ENCODE measurements at regions not wholly inside any gene's neighbourhood (a gene's known extent, or its start where the extent isn't known, plus 50 kb on each side); places are given as distances from the start of the nearest gene placed in this dataset.

DNA sequence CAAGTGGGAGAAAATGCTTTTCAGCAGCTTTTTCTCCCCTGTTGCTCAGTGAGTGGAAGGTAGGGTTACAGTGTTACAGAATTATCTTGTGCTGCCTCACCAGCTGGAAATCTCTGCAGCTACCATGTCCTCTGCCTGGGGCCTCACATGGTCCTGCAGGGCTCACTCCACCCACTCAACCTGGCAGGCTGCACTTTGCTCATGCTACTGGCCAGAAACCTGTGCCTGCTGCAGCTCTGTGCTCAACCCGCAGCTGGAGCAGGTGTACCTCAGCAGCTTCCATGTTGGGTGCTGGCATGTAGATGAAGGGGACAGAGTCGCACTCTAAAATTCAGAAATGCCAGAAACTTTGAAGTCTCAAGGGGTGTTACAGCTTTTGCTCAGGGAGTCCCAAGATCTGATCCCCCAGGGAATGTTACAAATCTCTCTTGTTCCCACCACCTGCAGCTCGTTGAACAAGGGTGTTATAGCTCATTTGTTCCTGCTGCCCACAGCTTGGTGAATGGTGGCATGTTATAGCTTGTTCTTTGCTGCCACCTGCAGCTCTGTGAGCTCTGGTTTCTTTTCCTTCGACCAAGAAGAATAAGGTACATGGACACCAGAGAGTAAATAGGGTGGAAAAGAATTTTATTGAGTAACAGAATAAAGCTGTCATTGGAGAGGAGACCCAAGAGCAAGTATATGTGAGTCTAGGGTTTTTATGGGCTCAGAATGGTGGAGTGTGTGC is 845.8 kb downstream of the TECRL start:
- DNase-seq = no peak
- Histone ChIP-seq H3K4me3 (no peak overlapping the region), H3K27me3 (no peaks in the 10 kb centered on the region), H3K27ac (no peak overlapping the region), H3K4me1 (no peaks in the 10 kb centered on the region), H3K9me3 (no peaks in the 10 kb centered on the region), H3K36me3 (no peaks in the 10 kb centered on the region)
- TF ChIP-seq, protein P1, sequence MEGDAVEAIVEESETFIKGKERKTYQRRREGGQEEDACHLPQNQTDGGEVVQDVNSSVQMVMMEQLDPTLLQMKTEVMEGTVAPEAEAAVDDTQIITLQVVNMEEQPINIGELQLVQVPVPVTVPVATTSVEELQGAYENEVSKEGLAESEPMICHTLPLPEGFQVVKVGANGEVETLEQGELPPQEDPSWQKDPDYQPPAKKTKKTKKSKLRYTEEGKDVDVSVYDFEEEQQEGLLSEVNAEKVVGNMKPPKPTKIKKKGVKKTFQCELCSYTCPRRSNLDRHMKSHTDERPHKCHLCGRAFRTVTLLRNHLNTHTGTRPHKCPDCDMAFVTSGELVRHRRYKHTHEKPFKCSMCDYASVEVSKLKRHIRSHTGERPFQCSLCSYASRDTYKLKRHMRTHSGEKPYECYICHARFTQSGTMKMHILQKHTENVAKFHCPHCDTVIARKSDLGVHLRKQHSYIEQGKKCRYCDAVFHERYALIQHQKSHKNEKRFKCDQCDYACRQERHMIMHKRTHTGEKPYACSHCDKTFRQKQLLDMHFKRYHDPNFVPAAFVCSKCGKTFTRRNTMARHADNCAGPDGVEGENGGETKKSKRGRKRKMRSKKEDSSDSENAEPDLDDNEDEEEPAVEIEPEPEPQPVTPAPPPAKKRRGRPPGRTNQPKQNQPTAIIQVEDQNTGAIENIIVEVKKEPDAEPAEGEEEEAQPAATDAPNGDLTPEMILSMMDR (IDR thresholded peaks at IDR 0.05) = no peak
- no peak for TF ChIP-seq POLR2A (IDR thresholded peaks at IDR 0.05)
- intact Hi-C loops (cut with DNase I; ENCODE audit: low total_unique reads) = no loop called here

DNA sequence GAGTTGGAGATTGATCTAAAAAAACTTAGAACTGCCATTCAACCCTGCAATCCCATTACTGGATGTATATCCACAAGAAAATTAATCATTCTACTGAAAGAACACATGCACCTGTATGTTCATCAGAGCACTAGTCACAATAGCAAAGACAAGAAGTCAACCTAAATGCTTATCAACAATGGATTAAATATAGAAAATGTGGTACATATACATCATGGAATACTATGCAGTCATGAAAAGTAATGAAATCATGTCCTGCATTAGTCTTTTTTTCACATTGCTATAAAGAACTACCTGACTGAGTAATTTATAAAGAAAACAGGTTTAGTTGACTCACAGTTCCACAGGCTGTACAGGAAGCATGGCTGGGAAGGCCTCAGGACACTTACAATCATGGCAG is 850.5 kb downstream of the TECRL start:
- H3K36me3 ChIP-seq = no peaks in the 10 kb centered on the region
- H3K9me3 ChIP-seq = no peaks in the 10 kb centered on the region
- TF ChIP-seq POLR2A (IDR thresholded peaks at IDR 0.05) = no peak
- TF ChIP-seq, protein P1 (IDR thresholded peaks at IDR 0.05) = no peak
- no peak overlapping the region for H3K4me3 ChIP-seq
- H3K27ac ChIP-seq = no peak overlapping the region
- intact Hi-C loops (cut with DNase I; ENCODE audit: low total_unique reads) = no loop called here
- no peaks in the 10 kb centered on the region for H3K4me1 ChIP-seq
- no peak for DNase-seq
- H3K27me3 ChIP-seq = no peaks in the 10 kb centered on the region

DNA sequence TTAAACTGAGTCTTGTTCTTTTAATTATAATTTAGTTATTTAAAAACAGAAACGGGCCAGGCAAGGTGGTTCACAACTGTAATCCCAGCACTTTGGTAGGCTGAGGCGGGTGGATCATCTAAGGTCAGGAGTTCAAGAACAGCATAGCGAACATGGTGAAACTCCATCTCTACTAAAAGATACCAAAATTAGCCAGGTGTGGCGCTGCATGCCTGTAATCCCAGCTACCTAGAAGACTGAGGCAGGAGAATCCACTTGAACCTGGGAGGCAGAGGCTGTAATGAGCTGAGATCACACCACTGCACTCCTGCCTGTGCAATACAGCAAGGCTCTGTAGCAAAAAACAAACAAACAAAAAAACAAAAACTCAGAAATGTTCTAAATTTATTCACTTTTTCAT is 852.9 kb downstream of the TECRL start:
- no peak for DNase-seq
- H3K4me3 ChIP-seq = no peak overlapping the region
- TF ChIP-seq, protein P1 (IDR thresholded peaks at IDR 0.05) = no peak
- no peak for TF ChIP-seq POLR2A (IDR thresholded peaks at IDR 0.05)
- H3K36me3 ChIP-seq = no peaks in the 10 kb centered on the region
- no peaks in the 10 kb centered on the region for H3K4me1 ChIP-seq
- H3K27ac ChIP-seq = no peak overlapping the region
- intact Hi-C loops (cut with DNase I; ENCODE audit: low total_unique reads) = no loop called here
- no peaks in the 10 kb centered on the region for H3K27me3 ChIP-seq
- H3K9me3 ChIP-seq = no peaks in the 10 kb centered on the region

DNA sequence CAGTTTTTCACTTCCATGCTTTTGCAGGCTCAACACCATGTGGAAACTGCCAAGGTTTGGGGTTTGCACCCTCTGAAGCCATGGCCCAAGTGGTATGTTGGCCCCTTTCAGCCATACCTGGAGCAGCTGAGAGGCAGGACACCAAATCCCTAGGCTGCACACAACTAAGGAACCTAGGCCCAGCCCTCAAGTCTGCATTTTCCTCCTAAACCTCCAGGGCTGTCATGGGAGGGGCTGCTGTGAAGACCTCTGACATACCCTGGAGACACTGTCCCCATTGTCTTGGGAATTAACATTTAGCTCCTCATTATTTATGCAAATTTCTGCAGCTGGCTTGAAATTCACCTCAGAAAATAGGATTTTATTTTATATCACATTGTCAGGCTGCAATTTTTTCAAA is 856.1 kb downstream of the TECRL start:
- intact Hi-C loops (cut with DNase I; ENCODE audit: low total_unique reads) = no loop called here
- DNase-seq = no peak
- Histone ChIP-seq H3K27ac (no peak overlapping the region), H3K4me1 (no peaks in the 10 kb centered on the region), H3K36me3 (no peaks in the 10 kb centered on the region), H3K9me3 (no peaks in the 10 kb centered on the region), H3K4me3 (no peak overlapping the region), H3K27me3 (no peaks in the 10 kb centered on the region)
- TF ChIP-seq, protein P1 (IDR thresholded peaks at IDR 0.05) = no peak
- TF ChIP-seq POLR2A (IDR thresholded peaks at IDR 0.05) = no peak

DNA sequence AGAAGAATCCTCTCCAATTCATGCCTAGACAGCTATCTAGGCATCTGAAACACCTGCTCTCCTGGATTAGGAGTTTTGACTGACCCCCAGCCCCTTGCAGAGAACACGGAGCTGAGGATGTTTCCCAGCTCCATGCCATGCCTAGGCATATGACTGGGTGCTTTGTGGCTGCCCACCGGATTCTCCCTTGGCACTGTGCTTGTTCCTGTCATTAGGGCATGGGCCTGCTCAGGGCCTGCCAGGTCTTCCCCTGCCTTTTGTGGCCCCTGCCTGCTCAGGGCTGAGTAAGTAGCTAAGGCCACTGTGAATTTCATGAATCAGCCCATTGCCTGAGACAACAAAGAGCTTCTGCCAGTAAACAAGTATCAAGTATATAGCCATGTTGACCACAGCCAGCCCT is 867.4 kb downstream of the TECRL start:
- Histone ChIP-seq H3K36me3 (no peaks in the 10 kb centered on the region), H3K9me3 (peaks cover 0 to 7% of the 10 kb centered on the region in 2 donors), H3K27me3 (no peaks in the 10 kb centered on the region), H3K27ac (no peak overlapping the region), H3K4me1 (no peaks in the 10 kb centered on the region), H3K4me3 (no peak overlapping the region)
- TF ChIP-seq, protein P1 (IDR thresholded peaks at IDR 0.05) = no peak
- no peak for TF ChIP-seq POLR2A (IDR thresholded peaks at IDR 0.05)
- intact Hi-C loops (cut with DNase I; ENCODE audit: low total_unique reads) = no loop called here
- DNase-seq = no peak

Data from uterus (tissue), 3 donors.